ENCODE measurements at regions not wholly inside any gene's neighbourhood (a gene's known extent, or its start where the extent isn't known, plus 50 kb on each side); places are given as distances from the start of the nearest gene placed in this dataset.

GRCh38 chr16:22677024-22677830 lies 136.7 kb upstream of the HS3ST2 start:
- Histone ChIP-seq H3K9me3 (replicated peaks; ENCODE audit: control insufficient read depth, low read depth, low read length) (no peaks in the 10 kb centered on the region), H3K4me1 (ENCODE audit: control insufficient read depth, insufficient read depth, low read length) (no peaks in the 10 kb centered on the region), H3K27me3 (ENCODE audit: control insufficient read depth, insufficient read depth, low read length) (peaks cover 23% of the 10 kb centered on the region), H3K4me3 (ENCODE audit: low read length) (no peak overlapping the region), H3K36me3 (ENCODE audit: control insufficient read depth, insufficient read depth, low read length) (no peaks in the 10 kb centered on the region), H3K27ac (ENCODE audit: low read length) (no peak overlapping the region)
- 86% methylated on average over 8 of the region's 8 CpGs for WGBS (ENCODE audit: insufficient coverage)
- DNase-seq: no peak

DNA sequence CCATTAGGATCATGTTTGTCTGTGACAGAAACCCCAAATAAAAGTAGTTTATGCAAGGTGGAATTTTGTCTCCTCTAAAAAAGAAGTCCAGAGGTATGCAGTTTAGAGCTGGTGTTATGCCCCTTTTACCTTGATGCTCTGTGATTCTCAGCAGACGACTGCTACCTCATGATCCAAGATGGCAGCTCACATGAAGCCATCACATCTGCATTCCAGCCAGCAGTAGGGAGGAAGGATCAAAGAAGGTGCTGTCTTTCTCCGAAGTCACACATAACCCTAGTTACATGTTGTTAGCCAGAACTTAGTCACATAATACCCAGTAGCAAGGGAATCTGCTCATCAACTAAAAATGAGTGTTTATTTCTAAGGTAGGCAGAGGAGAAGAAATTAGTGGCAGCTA lies 135.7 kb upstream of the HS3ST2 start:
- Histone ChIP-seq H3K4me1 (ENCODE audit: control insufficient read depth, insufficient read depth, low read length) (no peaks in the 10 kb centered on the region), H3K36me3 (ENCODE audit: control insufficient read depth, insufficient read depth, low read length) (no peaks in the 10 kb centered on the region), H3K27ac (ENCODE audit: low read length) (no peak overlapping the region), H3K4me3 (ENCODE audit: low read length) (no peak overlapping the region), H3K9me3 (replicated peaks; ENCODE audit: control insufficient read depth, low read depth, low read length) (no peaks in the 10 kb centered on the region), H3K27me3 (ENCODE audit: control insufficient read depth, insufficient read depth, low read length) (peaks cover 23% of the 10 kb centered on the region)
- WGBS (ENCODE audit: insufficient coverage): 80% methylated on average over 1 of the region's 2 CpGs
- no peak for DNase-seq

GRCh38 chr16:22681554-22682291 lies 132.2 kb upstream of the HS3ST2 start:
- no peak for DNase-seq
- Histone ChIP-seq H3K27me3 (ENCODE audit: control insufficient read depth, insufficient read depth, low read length) (peaks cover 22% of the 10 kb centered on the region), H3K4me1 (ENCODE audit: control insufficient read depth, insufficient read depth, low read length) (no peaks in the 10 kb centered on the region), H3K27ac (ENCODE audit: low read length) (no peak overlapping the region), H3K4me3 (ENCODE audit: low read length) (no peak overlapping the region), H3K9me3 (replicated peaks; ENCODE audit: control insufficient read depth, low read depth, low read length) (peaks cover 3% of the 10 kb centered on the region), H3K36me3 (ENCODE audit: control insufficient read depth, insufficient read depth, low read length) (no peaks in the 10 kb centered on the region)
- WGBS (ENCODE audit: insufficient coverage): 78% methylated on average over 16 of the region's 17 CpGs

- Histone ChIP-seq H3K27ac (ENCODE audit: low read length) (no peak overlapping the region), H3K4me3 (ENCODE audit: low read length) (no peak overlapping the region), H3K4me1 (ENCODE audit: control insufficient read depth, insufficient read depth, low read length) (no peaks in the 10 kb centered on the region), H3K9me3 (replicated peaks; ENCODE audit: control insufficient read depth, low read depth, low read length) (peaks cover 9% of the 10 kb centered on the region), H3K36me3 (ENCODE audit: control insufficient read depth, insufficient read depth, low read length) (no peaks in the 10 kb centered on the region), H3K27me3 (ENCODE audit: control insufficient read depth, insufficient read depth, low read length) (peaks cover 18% of the 10 kb centered on the region)
- WGBS (ENCODE audit: insufficient coverage): no CpG with 5 or more reads among the region's 4 CpGs
- DNase-seq: no peak
Observed at GRCh38 chr16:22683258-22683657, 130.7 kb upstream of the HS3ST2 start.

GRCh38 chr16:22683730-22684573 lies 130.0 kb upstream of the HS3ST2 start:
- WGBS (ENCODE audit: insufficient coverage): 58% methylated on average over 4 of the region's 4 CpGs
- no peak for DNase-seq
- Histone ChIP-seq H3K36me3 (ENCODE audit: control insufficient read depth, insufficient read depth, low read length) (no peaks in the 10 kb centered on the region), H3K27me3 (ENCODE audit: control insufficient read depth, insufficient read depth, low read length) (peaks cover 18% of the 10 kb centered on the region), H3K4me1 (ENCODE audit: control insufficient read depth, insufficient read depth, low read length) (no peaks in the 10 kb centered on the region), H3K4me3 (ENCODE audit: low read length) (no peak overlapping the region), H3K9me3 (replicated peaks; ENCODE audit: control insufficient read depth, low read depth, low read length) (peaks cover 9% of the 10 kb centered on the region), H3K27ac (ENCODE audit: low read length) (no peak overlapping the region)

DNA sequence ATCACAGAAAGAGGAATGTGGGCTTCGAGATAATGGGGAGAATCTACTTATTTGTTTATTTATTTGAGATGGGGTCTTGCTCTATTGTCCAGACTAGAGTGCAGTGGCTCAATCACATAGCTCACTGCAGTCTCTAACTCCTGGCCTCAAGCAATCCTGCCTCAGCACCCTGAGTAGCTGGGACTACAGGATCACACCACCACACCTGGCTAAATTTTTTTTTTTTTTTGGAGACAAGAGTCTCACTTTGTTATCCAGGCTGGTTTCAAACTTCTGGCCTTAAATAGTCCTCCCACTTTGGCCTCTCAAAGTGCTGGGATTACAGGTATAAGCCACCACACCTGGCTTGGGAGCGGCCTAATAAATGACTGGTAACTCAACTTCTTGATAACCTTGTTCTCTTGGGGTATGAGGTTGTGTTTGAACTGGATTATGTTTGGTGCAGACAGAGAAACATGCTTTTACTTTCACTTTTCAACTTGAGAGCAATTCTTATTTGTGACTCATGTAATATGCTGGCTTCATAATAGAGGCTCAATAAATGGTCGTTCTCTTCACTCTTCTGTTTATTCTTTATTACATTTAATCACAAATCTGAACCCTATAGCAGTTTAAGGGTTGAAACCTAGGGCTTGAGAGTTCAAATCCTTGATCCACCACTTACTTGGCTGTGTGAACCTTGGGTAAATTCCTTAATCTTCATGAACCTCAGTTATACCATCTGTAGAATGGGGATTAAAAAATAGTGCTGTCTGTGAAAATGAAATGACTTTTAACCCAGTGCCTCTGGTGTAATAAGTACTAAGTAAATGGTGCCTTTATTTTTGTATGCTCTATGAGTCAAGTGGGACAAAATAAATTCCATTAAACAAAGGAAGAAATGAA lies 129.1 kb upstream of the HS3ST2 start:
- Histone ChIP-seq H3K27ac (ENCODE audit: low read length) (no peak overlapping the region), H3K27me3 (ENCODE audit: control insufficient read depth, insufficient read depth, low read length) (peaks cover 14% of the 10 kb centered on the region), H3K4me3 (ENCODE audit: low read length) (no peak overlapping the region), H3K9me3 (replicated peaks; ENCODE audit: control insufficient read depth, low read depth, low read length) (peaks cover 9% of the 10 kb centered on the region), H3K36me3 (ENCODE audit: control insufficient read depth, insufficient read depth, low read length) (no peaks in the 10 kb centered on the region), H3K4me1 (ENCODE audit: control insufficient read depth, insufficient read depth, low read length) (no peaks in the 10 kb centered on the region)
- WGBS (ENCODE audit: insufficient coverage): 92% methylated on average over 2 of the region's 3 CpGs
- DNase-seq: no peak

DNA sequence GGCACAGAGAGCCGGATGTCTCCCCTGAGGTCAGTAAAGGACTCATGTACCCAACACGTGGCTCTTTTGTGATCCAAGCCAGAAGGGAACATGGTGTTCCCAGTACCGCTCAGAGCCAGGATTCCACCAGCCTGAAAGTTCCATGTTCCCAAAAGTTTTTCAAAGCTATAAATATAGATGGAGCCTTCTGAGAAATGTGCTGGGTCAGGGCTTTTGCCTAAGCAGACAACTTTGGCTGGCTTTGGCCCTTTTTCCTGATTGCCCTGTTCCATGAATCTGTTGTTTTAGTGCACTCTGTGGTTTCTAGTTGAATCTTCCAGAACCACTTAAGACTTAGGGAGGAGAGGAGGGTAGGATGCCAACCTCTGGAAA lies 128.5 kb upstream of the HS3ST2 start:
- WGBS (ENCODE audit: insufficient coverage): 88% methylated on average over 3 of the region's 3 CpGs
- H3K27ac ChIP-seq (ENCODE audit: low read length): no peak overlapping the region
- DNase-seq: no peak

GRCh38 chr16:22687031-22687530 lies 126.9 kb upstream of the HS3ST2 start:
- no peak for DNase-seq
- peaks cover 2% of the 10 kb centered on the region for H3K27me3 ChIP-seq (ENCODE audit: control insufficient read depth, insufficient read depth, low read length)
- H3K36me3 ChIP-seq (ENCODE audit: control insufficient read depth, insufficient read depth, low read length): no peaks in the 10 kb centered on the region
- H3K4me1 ChIP-seq (ENCODE audit: control insufficient read depth, insufficient read depth, low read length): no peaks in the 10 kb centered on the region
- H3K4me3 ChIP-seq (ENCODE audit: low read length): no peak overlapping the region
- H3K27ac ChIP-seq (ENCODE audit: low read length): no peak overlapping the region
- peaks cover 9% of the 10 kb centered on the region for H3K9me3 ChIP-seq (replicated peaks; ENCODE audit: control insufficient read depth, low read depth, low read length)
- WGBS (ENCODE audit: insufficient coverage): 50% methylated on average over 1 of the region's 2 CpGs

More for the DNA sequence above, 128.5 kb upstream of the HS3ST2 start:
- H3K36me3 ChIP-seq (ENCODE audit: control insufficient read depth, insufficient read depth, low read length): no peaks in the 10 kb centered on the region
- no peak overlapping the region for H3K4me3 ChIP-seq (ENCODE audit: low read length)
- peaks cover 9% of the 10 kb centered on the region for H3K9me3 ChIP-seq (replicated peaks; ENCODE audit: control insufficient read depth, low read depth, low read length)
- peaks cover 11% of the 10 kb centered on the region for H3K27me3 ChIP-seq (ENCODE audit: control insufficient read depth, insufficient read depth, low read length)
- no peaks in the 10 kb centered on the region for H3K4me1 ChIP-seq (ENCODE audit: control insufficient read depth, insufficient read depth, low read length)

GRCh38 chr16:22688463-22688862 lies 125.5 kb upstream of the HS3ST2 start:
- WGBS (ENCODE audit: insufficient coverage): no CpG with 5 or more reads among the region's 2 CpGs
- peaks cover 2% of the 10 kb centered on the region for H3K27me3 ChIP-seq (ENCODE audit: control insufficient read depth, insufficient read depth, low read length)
- no peak for DNase-seq

More at GRCh38 chr16:22688463-22688862, 125.5 kb upstream of the HS3ST2 start:
- peaks cover 9% of the 10 kb centered on the region for H3K9me3 ChIP-seq (replicated peaks; ENCODE audit: control insufficient read depth, low read depth, low read length)
- no peak overlapping the region for H3K4me3 ChIP-seq (ENCODE audit: low read length)
- H3K36me3 ChIP-seq (ENCODE audit: control insufficient read depth, insufficient read depth, low read length): no peaks in the 10 kb centered on the region
- no peaks in the 10 kb centered on the region for H3K4me1 ChIP-seq (ENCODE audit: control insufficient read depth, insufficient read depth, low read length)
- H3K27ac ChIP-seq (ENCODE audit: low read length): no peak overlapping the region
